Endothelial cell of umbilical vein (primary cell): ENCODE measurements at regions not wholly inside any gene's neighbourhood (a gene's known extent, or its start where the extent isn't known, plus 50 kb on each side); places are given as distances from the start of the nearest gene placed in this dataset.

Experiments used
- BruUV-seq: library from RNA; stranded (reverse); fragments of 400-500 nt; replicated peaks from 2 replicates; lab custom pipeline; 2021; lab: Mats Ljungman, UMichigan
- CTCF ChIA-PET: fragments of 300-600, 350-600 bp; sonication (Branson Sonifier 250); formaldehyde crosslinking; loops from one replicate; lab custom pipeline; 2021; ENCODE audit warnings: antibody characterized with exemption, inconsistent platforms; lab: Charles Lee
- POLR2A ChIA-PET: fragments of 300-600, 350-600 bp; sonication (Branson Sonifier 250); formaldehyde crosslinking; loops from one replicate; lab custom pipeline; 2021; ENCODE audit warnings: antibody characterized with exemption, inconsistent platforms; lab: Charles Lee
- DNase-seq: peaks from one replicate; pipeline ENCODE4 v3.0.0-alpha.2; 2011; ENCODE audit warnings: low read depth, low spot score
- FAIRE-seq: peaks from 2 replicates; lab custom pipeline; 2011; peaks lifted over from hg19 to GRCh38; lab: Jason Lieb, UNC
- H2AFZ ChIP-seq: 2 replicates; pipeline ENCODE4 v1.6.0; 2012; ENCODE audit warnings: low read depth, low read length, control low read depth, inconsistent platforms
- H3K27ac ChIP-seq: 2 replicates; pipeline ENCODE4 v1.5.1; 2011; ENCODE audit warnings: low read depth, mild to moderate bottlenecking, control low read depth, low read length, moderate library complexity; ENCODE audit not compliant: insufficient read depth
- H3K27me3 ChIP-seq, 2 experiments: 2 replicates each; pipeline versions ENCODE4 v1.6.0 to v1.6.1; 2011; ENCODE audit warnings: low read length in 2 of 2, mixed read lengths in 1 of 2; ENCODE audit not compliant: control insufficient read depth in 2 of 2, insufficient read depth in 2 of 2
- H3K36me3 ChIP-seq, 2 experiments: 2 replicates in 1 of 2; 3 replicates in 1 of 2; pipeline ENCODE4 v1.5.1; 2011; ENCODE audit warnings: low read length in 2 of 2, mild to moderate bottlenecking in 1 of 2, moderate library complexity in 1 of 2; ENCODE audit not compliant: control insufficient read depth in 2 of 2, insufficient read depth in 2 of 2; ENCODE audit errors: extremely low read depth in 1 of 2
- H3K4me1 ChIP-seq: 3 replicates; pipeline ENCODE4 v1.5.1; 2011; ENCODE audit warnings: mild to moderate bottlenecking, low read length; ENCODE audit not compliant: control insufficient read depth, insufficient read depth; ENCODE audit errors: extremely low read depth
- H3K4me2 ChIP-seq: 2 replicates; pipeline ENCODE4 v1.6.1; 2011; ENCODE audit warnings: low read length, control low read depth, mixed read lengths; ENCODE audit not compliant: insufficient read depth
- H3K4me3 ChIP-seq, 3 experiments: fragments of 200-600 bp in 1 of 3; sonication (generic), shearing (Covaris generic) in 1 of 3; replicated peaks in 1 of 3; 2 replicates each; pipeline ENCODE4 v1.5.1; 2011 to 2016; ENCODE audit warnings: control low read depth in 3 of 3, low read length in 3 of 3, mild to moderate bottlenecking in 2 of 3, inconsistent platforms in 1 of 3, low read depth in 1 of 3, moderate library complexity in 1 of 3; ENCODE audit not compliant: insufficient read depth in 1 of 3
- H3K79me2 ChIP-seq: 2 replicates; pipeline ENCODE4 v1.6.0; 2012; ENCODE audit warnings: low read length, inconsistent platforms; ENCODE audit not compliant: control insufficient read depth, insufficient read depth
- H3K9ac ChIP-seq: replicated peaks from 2 replicates; pipeline ENCODE3; 2011; ENCODE audit warnings: low read length, control low read depth; ENCODE audit not compliant: insufficient read depth; ENCODE audit errors: extremely low read depth
- H3K9me1 ChIP-seq: replicated peaks from 3 replicates; pipeline ENCODE4 v1.6.0; 2011; ENCODE audit warnings: mild to moderate bottlenecking, low read length; ENCODE audit not compliant: control insufficient read depth, insufficient read depth; ENCODE audit errors: extremely low read depth
- H3K9me3 ChIP-seq: replicated peaks from 2 replicates; pipeline ENCODE4 v1.5.1; 2012; ENCODE audit warnings: low read length, inconsistent platforms; ENCODE audit not compliant: control insufficient read depth, insufficient read depth
- H4K20me1 ChIP-seq: replicated peaks from 2 replicates; pipeline ENCODE3; 2011; ENCODE audit warnings: mild to moderate bottlenecking, low read length; ENCODE audit not compliant: control insufficient read depth, insufficient read depth; ENCODE audit errors: extremely low read depth
- EZH2 ChIP-seq: IDR thresholded peaks from 2 replicates; pipeline ENCODE4 v1.6.1; 2012; ENCODE audit warnings: borderline replicate concordance, low read depth, mild to moderate bottlenecking, moderate library complexity, low read length, inconsistent platforms; ENCODE audit not compliant: severe bottlenecking
- FOS ChIP-seq: IDR thresholded peaks from 2 replicates; pipeline ENCODE4 v1.6.1; 2011; ENCODE audit warnings: mild to moderate bottlenecking, low read length, moderate library complexity, borderline replicate concordance; ENCODE audit not compliant: insufficient read depth
- GATA2 ChIP-seq: IDR thresholded peaks from 2 replicates; pipeline ENCODE4 v1.7.0; 2011; ENCODE audit warnings: low read depth, mild to moderate bottlenecking, moderate library complexity, mixed read lengths, low read length; ENCODE audit not compliant: insufficient read length, insufficient read depth
- JUN ChIP-seq: IDR thresholded peaks from 2 replicates; pipeline ENCODE4 v1.6.1; 2011; ENCODE audit warnings: borderline replicate concordance, low read depth; ENCODE audit not compliant: insufficient read length, insufficient read depth
- MYC ChIP-seq: IDR thresholded peaks from one replicate; pipeline ENCODE4 v1.6.1; 2011; ENCODE audit warnings: mild to moderate bottlenecking, low read depth, low read length
- POLR2A ChIP-seq: IDR thresholded peaks from 2 replicates; pipeline ENCODE4 v1.6.1; 2012; ENCODE audit warnings: low read depth, mild to moderate bottlenecking, control low read depth, low read length
- POLR2AphosphoS5 ChIP-seq: IDR thresholded peaks from 2 replicates; pipeline ENCODE4 v1.6.1; 2012; ENCODE audit warnings: low read depth, mild to moderate bottlenecking, control low read depth, low read length, moderate library complexity; ENCODE audit not compliant: insufficient read depth
- dilution Hi-C: fragments of 300-500 bp; cut with MboI; formaldehyde crosslinking; loops from one replicate; pipeline ENCODE4 v1.15.0; 2019; ENCODE audit warnings: low sequenced_read_pairs; ENCODE audit not compliant: extremely low pct_ligation_motif_present
- intact Hi-C: fragments of 100-400 bp; cut with micrococcal nuclease; formaldehyde crosslinking; loops from one replicate; pipeline ENCODE4 v1.10.0; 2022
- TF ChIP-seq, protein P1 (sequence below), 2 donors: IDR thresholded peaks; 1 replicate in 1 of 2; 2 replicates in 1 of 2; pipeline ENCODE4 v1.5.1; 2011; ENCODE audit warnings: low read length in 2 of 2, mild to moderate bottlenecking in 2 of 2, moderate library complexity in 2 of 2, control low read depth in 1 of 2, inconsistent platforms in 1 of 2, low read depth in 1 of 2; ENCODE audit not compliant: insufficient read depth in 1 of 2; ENCODE audit errors: extremely low read depth in 1 of 2
- TF ChIP-seq, protein P2 (sequence below): IDR thresholded peaks from 2 replicates; pipeline ENCODE4 v1.6.1; 2011; ENCODE audit not compliant: insufficient read depth, insufficient read length

DNA sequence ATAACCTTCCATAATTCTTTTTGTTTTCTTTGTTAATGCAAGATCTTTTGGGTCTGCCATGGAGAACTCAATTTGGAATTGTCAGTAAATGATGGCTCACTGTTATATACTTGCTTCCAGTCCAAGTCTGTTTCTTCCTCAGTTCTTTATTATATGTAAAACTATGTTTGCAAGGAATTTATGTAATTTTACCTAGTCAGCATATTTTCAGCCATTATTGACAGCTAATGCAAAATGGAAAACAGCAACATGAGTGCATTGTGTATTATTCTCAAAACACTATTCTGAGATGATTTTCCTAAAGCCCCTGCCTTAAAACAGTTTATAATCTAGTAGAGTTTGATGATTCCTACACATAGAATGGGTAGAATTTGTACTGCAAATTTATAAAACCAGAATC lies 167.5 kb downstream of the TANC2 start:
- Histone ChIP-seq H3K27ac (no peak overlapping the region), H3K9me3 (no peaks in the 10 kb centered on the region), H3K36me3 (no peaks in the 10 kb centered on the region), H3K79me2 (no peaks in the 10 kb centered on the region), H3K4me3 (no peak overlapping the region), H3K4me1 (no peaks in the 10 kb centered on the region), H3K9me1 (no peaks in the 10 kb centered on the region), H3K9ac (no peak overlapping the region), H3K27me3 (no peaks in the 10 kb centered on the region), H2AFZ (no peak overlapping the region), H3K4me2 (no peak overlapping the region), H4K20me1 (no peaks in the 10 kb centered on the region)
- ChIA-PET CTCF (no interaction called here), POLR2A (no interaction called here)
- BruUV-seq = no TSS peak
- no peak for TF ChIP-seq POLR2AphosphoS5
- no peak for TF ChIP-seq MYC
- no peak for TF ChIP-seq EZH2
- TF ChIP-seq POLR2A = no peak
- TF ChIP-seq GATA2 = no peak
- no peak for TF ChIP-seq FOS
- TF ChIP-seq JUN = no peak
- TF ChIP-seq, protein P1, sequence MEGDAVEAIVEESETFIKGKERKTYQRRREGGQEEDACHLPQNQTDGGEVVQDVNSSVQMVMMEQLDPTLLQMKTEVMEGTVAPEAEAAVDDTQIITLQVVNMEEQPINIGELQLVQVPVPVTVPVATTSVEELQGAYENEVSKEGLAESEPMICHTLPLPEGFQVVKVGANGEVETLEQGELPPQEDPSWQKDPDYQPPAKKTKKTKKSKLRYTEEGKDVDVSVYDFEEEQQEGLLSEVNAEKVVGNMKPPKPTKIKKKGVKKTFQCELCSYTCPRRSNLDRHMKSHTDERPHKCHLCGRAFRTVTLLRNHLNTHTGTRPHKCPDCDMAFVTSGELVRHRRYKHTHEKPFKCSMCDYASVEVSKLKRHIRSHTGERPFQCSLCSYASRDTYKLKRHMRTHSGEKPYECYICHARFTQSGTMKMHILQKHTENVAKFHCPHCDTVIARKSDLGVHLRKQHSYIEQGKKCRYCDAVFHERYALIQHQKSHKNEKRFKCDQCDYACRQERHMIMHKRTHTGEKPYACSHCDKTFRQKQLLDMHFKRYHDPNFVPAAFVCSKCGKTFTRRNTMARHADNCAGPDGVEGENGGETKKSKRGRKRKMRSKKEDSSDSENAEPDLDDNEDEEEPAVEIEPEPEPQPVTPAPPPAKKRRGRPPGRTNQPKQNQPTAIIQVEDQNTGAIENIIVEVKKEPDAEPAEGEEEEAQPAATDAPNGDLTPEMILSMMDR (IDR thresholded peaks at IDR 0.05; ENCODE audit: extremely low read depth in 1 of 2, insufficient read depth in 1 of 2, low read depth in 1 of 2, low read length in 2 of 2) = no peak
- TF ChIP-seq, protein P2, sequence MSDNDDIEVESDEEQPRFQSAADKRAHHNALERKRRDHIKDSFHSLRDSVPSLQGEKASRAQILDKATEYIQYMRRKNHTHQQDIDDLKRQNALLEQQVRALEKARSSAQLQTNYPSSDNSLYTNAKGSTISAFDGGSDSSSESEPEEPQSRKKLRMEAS = no peak
- DNase-seq (no peak), FAIRE-seq (no peak)
- intact Hi-C loops (no loop called here), dilution Hi-C loops (no loop called here)
